ENCODE measurements at regions not wholly inside any gene's neighbourhood (a gene's known extent, or its start where the extent isn't known, plus 50 kb on each side); places are given as distances from the start of the nearest gene placed in this dataset.

DNA sequence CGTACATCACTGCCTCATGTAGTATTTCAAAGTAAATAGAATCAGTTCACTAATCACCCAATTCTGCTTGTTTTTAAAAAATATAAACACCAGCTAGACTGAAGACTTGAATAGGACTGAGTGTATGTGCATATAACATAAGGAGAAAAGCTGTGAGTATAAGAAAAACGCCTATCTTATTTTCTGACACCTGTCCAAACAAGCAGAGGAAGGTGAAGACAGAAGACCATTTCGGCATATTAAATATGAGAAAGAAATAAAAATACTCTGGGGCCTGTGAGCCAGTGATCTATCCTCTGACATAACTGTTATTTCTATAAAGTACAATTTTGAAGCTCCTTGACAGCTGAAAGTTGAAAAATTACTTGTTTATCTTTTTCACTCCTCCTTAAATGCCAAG lies 111.3 kb upstream of the EEA1 start:
- TF ChIP-seq, protein P1, sequence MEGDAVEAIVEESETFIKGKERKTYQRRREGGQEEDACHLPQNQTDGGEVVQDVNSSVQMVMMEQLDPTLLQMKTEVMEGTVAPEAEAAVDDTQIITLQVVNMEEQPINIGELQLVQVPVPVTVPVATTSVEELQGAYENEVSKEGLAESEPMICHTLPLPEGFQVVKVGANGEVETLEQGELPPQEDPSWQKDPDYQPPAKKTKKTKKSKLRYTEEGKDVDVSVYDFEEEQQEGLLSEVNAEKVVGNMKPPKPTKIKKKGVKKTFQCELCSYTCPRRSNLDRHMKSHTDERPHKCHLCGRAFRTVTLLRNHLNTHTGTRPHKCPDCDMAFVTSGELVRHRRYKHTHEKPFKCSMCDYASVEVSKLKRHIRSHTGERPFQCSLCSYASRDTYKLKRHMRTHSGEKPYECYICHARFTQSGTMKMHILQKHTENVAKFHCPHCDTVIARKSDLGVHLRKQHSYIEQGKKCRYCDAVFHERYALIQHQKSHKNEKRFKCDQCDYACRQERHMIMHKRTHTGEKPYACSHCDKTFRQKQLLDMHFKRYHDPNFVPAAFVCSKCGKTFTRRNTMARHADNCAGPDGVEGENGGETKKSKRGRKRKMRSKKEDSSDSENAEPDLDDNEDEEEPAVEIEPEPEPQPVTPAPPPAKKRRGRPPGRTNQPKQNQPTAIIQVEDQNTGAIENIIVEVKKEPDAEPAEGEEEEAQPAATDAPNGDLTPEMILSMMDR (IDR thresholded peaks at IDR 0.05 in 2 of 3, conservative IDR thresholded peaks at IDR 0.05 in 1 of 3; ENCODE audit: borderline replicate concordance in 1 of 3, insufficient read depth in 1 of 3, low read depth in 2 of 3, low read length in 2 of 3), result no peak
- no peak for TF ChIP-seq EGR1 (IDR thresholded peaks at IDR 0.05; ENCODE audit: low read depth)
- TF ChIP-seq EZH2phosphoT487 (IDR thresholded peaks at IDR 0.05; ENCODE audit: borderline replicate concordance), result no peak
- TF ChIP-seq, protein P2, sequence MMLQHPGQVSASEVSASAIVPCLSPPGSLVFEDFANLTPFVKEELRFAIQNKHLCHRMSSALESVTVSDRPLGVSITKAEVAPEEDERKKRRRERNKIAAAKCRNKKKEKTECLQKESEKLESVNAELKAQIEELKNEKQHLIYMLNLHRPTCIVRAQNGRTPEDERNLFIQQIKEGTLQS (IDR thresholded peaks at IDR 0.05), result no peak
- no peak for TF ChIP-seq POLR2A (IDR thresholded peaks at IDR 0.05; ENCODE audit: borderline replicate concordance, extremely low read depth, insufficient read depth, insufficient read length)
- no peak for TF ChIP-seq ELF1 (IDR thresholded peaks at IDR 0.05; ENCODE audit: borderline replicate concordance, low read depth)
- TF ChIP-seq EZH2 (IDR thresholded peaks at IDR 0.05), result no peak
- no peak for TF ChIP-seq RAD21 (IDR thresholded peaks at IDR 0.05; ENCODE audit: low read depth)
- no peak for TF ChIP-seq TCF7L2 (IDR thresholded peaks at IDR 0.05; ENCODE audit: borderline replicate concordance, extremely low read depth, insufficient read depth, insufficient read length)
- TF ChIP-seq, protein P3, sequence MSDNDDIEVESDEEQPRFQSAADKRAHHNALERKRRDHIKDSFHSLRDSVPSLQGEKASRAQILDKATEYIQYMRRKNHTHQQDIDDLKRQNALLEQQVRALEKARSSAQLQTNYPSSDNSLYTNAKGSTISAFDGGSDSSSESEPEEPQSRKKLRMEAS (IDR thresholded peaks at IDR 0.05), result no peak
